Myocyte (in vitro differentiated cells): ENCODE measurements at regions not wholly inside any gene's neighbourhood (a gene's known extent, or its start where the extent isn't known, plus 50 kb on each side); places are given as distances from the start of the nearest gene placed in this dataset.
"Not testable (repeated sequence)": the region's sequence is repeated elsewhere in the genome, so short reads cannot be mapped to it uniquely, and the experiment has no call there.

Experiments used
- DNase-seq: peaks from one replicate; pipeline ENCODE4 v3.0.0-alpha.2; 2012; ENCODE audit warnings: low read depth

DNA sequence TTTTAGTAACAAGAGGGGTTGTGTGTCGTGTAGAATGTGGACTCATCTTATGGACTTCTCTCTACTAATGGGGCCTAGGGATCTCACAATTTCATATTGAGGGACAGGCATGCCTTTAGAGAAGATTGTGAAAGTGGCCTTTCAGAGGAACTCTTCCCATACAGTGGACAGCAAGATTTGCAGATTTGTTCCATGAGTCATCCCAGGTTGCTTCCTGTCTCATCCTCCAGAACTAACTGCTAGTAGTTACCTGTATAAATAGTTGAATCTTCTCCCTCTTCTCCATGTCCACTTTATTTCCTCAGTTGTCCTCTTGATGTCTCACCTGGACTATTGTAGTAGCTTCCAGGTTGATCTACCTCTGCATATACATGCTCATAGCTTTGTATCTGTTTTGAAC, 997.5 kb upstream of the CTNND2 start:
- DNase-seq, result no peak

GRCh38 chr5:12896086-12896485, 991.8 kb upstream of the CTNND2 start:
- DNase-seq, result no peak

GRCh38 chr5:12885018-12885417, 980.8 kb upstream of the CTNND2 start:
- no peak for DNase-seq

DNA sequence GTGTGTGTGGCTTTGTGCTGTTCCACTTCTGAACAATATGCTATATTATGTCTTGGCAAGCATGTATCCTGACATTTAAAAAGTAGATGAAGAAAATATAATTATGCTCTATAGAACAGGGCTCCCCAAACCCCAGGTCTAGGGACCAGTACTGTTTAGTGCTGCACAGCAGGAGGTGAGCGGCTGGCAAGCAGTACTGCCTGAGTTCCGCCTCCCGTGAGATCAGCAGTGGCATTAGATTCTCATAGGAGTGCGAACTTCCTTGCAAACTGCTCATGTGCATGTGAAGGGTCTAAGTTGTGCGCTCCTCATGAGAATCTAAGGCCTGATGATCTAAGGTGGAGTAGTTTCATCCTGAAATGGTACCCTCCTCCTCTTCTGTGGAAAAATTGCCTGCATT, 979.1 kb upstream of the CTNND2 start:
- no peak for DNase-seq

- DNase-seq, result no peak
Observed at GRCh38 chr5:12876541-12877298, 972.5 kb upstream of the CTNND2 start.

DNA sequence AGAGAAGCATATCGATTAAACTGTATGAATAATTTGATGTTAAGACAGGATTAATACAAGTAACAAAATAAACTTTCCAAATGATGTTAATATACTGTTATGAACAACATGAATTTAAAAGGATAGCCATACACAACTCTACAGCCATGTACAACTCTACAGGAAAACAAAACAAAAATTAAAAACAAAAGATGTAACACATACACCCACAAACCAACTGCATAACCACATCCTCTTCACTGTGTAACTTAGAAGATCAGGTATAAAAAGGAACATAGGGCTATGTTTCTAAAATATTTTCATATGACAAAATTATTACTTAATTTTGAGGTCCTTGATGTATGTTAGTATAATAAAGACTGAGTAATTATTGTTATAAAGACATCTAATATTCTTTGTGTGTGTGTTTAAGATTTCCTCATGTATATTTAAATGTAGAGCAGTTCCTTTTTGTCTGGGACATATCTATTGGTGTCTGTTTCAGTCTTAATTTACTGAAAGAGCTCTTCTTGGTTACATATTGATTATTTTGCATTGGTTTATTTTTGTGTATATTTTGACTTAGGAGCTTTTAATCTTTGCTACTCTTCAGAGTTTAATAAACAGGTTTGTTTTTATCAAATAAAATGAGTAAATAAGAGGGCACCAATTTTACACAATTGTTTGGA, 966.8 kb upstream of the CTNND2 start:
- no peak for DNase-seq

DNA sequence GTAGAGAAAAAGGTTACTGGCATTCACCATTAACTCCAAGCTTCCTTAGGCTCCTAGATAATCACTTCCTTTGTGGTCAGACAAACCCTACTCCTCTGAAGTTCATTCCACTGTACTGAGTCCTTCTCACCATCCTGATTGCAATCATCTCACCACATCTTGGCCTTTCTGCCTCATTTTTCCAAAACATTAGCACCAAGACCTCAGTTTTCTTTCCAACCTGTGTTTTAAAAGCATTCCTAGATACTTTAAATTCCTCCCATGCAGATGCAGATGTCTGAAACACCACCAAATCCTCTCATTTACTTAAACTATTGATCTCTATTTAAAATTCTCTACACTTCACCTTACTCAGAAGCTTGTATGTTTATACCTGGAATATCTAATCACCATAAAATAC, 961.3 kb upstream of the CTNND2 start:
- no peak for DNase-seq

GRCh38 chr5:12861886-12862654, 957.8 kb upstream of the CTNND2 start:
- no peak for DNase-seq

DNA sequence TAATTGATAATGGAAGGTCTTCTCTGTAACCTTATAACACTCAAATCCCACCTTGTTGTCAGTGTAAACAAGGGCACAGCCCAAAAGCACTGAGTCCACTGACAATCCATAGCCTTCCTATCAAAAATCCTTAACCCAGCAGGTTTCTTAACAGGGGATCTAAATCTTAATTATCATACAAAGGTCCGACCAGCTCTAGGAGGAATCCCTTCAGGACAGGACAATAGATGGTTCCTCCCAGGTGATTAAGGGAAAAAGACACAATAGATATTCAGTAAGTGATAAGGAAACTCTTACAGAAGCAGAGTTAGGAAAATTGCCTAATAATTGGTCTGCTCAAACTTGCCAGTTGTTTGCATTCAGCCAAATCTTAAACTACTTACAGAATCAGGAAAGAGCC, 951.9 kb upstream of the CTNND2 start:
- not testable (repeated sequence) for DNase-seq

DNA sequence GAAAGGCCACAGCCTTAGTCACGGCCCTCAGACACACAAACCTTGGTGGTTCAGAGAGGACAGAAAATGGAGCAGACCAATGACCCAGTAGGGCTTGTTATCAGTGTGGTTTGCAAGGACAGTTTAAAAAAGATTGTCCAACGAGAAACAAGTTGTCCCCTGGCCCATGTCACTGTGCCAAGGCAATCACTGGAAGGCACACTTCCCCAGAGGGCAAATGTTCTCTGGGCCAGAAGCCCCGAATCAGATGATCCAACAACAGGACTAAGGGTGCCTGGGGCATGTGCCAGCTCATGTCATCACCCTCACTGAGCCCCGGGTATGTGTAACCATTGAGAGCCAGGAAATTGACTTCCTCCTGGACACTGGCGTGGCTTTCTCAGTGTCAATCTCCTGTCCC, 950.1 kb upstream of the CTNND2 start:
- DNase-seq, result no peak

DNA sequence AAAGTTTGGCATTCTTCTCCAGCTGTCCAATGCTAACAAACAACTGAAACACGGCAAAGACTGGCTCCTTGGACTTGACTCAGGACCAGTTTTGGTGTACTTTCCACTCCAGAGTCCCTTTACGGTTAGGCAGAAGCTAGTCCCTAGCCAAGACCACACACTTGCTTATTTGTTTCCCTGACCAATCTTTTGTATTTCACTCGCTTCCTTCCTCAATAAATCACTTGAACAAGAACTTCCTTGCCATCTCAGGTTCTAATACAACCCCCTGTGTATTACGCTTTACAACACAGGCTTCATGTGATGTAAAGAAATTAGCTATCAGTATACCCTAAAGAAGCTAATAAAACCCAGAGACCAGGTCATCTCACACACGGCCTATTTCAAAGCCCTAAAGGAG, 947.5 kb upstream of the CTNND2 start:
- DNase-seq, result no peak

DNA sequence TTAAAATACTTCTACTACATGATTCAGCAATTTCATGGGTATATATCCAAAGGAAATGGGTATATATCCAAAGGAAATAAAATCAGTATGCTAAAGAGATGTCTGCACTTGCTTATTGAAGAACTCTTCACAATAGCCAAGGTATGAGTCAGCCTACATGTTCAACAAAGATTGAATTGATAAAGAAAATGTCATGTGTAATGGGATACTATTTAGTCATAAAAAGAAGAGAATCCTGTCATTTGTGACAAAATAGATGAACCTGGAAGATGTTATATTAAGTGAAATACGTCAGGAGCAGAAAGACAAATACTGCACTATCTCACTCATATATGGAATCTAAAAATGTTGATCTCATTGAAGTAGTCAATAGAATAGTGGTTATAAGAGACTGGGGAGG, 944.5 kb upstream of the CTNND2 start:
- no peak for DNase-seq

DNA sequence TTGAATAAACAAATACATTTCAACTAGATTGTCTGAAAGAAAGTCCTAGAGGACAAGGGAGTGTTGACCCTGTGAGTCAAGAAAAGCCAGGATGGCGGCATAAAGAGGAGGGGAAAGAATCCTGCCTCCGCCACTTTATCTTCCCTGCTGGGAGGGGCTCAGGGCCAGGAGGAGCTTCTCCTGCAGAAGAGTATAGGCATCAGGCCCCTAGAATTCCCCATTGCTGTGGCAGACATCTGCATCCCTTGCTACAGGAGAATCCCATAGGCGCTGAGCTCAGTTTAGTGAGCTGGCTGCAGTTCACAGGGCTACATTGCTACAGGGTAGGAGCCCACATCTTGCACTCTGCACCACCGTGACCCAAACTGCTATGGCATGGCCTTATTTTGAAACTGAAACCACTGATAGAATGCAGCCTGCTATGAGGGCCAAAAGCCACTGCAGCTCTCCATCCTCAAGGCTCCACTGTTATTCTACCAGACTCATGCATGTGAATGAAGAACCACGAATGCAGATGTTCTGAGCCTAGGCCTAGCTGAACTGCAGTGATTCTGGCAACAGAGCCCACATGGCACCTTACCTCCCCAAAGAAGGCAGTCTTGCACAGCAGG, 941.4 kb upstream of the CTNND2 start:
- DNase-seq, result no peak

- DNase-seq, result no peak
Observed at GRCh38 chr5:12840972-12841371, 936.7 kb upstream of the CTNND2 start.

DNA sequence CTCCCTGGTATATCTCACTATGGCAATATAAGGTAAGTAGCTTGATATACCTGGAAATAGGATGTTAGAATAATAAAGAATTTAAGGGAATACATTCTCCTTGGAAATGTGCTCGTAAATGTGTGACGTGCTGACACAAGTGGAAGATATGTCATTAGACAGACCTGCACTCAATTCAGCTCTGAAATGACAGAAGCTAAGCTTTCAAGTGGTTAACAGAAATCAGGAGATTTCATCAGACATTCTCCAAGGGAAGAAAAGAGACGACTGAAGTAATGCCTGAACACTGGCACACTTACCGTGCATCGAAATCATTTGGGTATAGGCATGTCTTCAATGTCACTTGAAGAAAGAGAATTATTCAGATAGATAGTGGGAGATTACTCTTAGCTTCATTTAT, 933.3 kb upstream of the CTNND2 start:
- no peak for DNase-seq

GRCh38 chr5:12825163-12825562, 920.9 kb upstream of the CTNND2 start:
- DNase-seq, result no peak

DNA sequence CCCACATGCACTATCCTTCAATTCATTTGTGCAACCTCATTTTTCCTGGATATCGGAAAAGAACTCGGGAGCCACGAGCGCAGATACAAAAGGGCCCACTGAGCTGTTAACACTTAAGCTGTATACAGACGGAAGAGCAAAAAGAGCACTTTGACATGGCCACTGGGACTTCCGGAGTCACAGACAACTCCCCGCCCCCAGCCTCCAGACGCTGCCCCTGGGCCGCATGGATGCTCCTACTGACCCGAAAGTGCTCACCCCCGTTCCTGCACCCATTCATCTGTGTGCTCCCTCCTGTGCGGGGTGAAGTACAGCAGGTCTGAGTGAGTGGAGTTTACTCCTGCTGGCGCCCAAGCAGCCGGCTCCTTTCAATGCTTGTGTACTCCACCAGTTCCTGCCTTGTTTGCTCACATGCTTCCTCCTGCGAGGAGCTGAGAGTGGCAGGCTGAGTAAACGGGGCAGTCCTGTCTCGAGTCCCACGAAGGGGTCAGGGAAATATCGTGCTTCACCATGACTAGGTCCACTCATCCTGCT, 901.0 kb upstream of the CTNND2 start:
- no peak for DNase-seq

- no peak for DNase-seq
Observed at GRCh38 chr5:12799165-12799564, 894.9 kb upstream of the CTNND2 start.

DNA sequence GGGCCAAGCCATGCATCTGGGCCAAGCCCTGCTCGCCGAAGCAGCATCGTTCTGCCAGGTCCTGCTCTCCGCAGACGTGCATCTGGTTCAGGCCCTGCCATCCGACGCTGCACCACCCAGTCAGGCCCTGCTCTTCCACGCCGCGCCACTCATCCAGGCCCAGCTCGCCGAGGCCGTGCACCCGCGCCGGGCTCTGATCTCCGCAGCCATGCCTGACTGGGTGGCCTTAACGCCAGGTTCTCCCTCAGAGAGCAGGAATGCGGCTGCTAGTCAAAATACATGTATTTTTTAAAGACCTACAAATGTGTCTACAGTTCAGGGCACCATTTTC, 891.1 kb upstream of the CTNND2 start:
- no peak for DNase-seq

- DNase-seq, result no peak
Observed at GRCh38 chr5:12794476-12795332, 890.5 kb upstream of the CTNND2 start.

- DNase-seq, result no peak
Observed at GRCh38 chr5:12793373-12793772, 889.1 kb upstream of the CTNND2 start.
